IMR-90 (cell line): ENCODE measurements at regions not wholly inside any gene's neighbourhood (a gene's known extent, or its start where the extent isn't known, plus 50 kb on each side); places are given as distances from the start of the nearest gene placed in this dataset.

Experiments
- ATAC-seq: fragments of 200-7000 bp; cut with Tn5 transposase; 2 replicates; pipeline ENCODE4 v1.9.1; 2020; ENCODE audit warnings: low read depth, mild to moderate bottlenecking, moderate library complexity
- BruUV-seq: library from RNA; stranded (reverse); fragments of 400-500 nt; replicated peaks from 2 replicates; lab custom pipeline; 2021; lab: Mats Ljungman, UMichigan
- CTCF ChIA-PET: fragments of 300-600 bp; formaldehyde crosslinking; extraction: SDS; loops from one replicate; lab custom pipeline; 2021; ENCODE audit warnings: antibody characterized with exemption; lab: Yijun Ruan, JAX
- POLR2A ChIA-PET: fragments of 300-600 bp; sonication (Branson Sonifier 250); formaldehyde crosslinking; loops from one replicate; lab custom pipeline; 2022; ENCODE audit warnings: antibody characterized with exemption; ENCODE audit not compliant: unreplicated experiment; lab: Charles Lee
- DNase-seq: peaks from one replicate; pipeline ENCODE4 v3.0.0; 2013
- H2AFZ ChIP-seq: replicated peaks from 2 replicates; pipeline ENCODE3; 2013; ENCODE audit warnings: low read length, mild to moderate bottlenecking; ENCODE audit not compliant: poor library complexity
- H2AK5ac ChIP-seq: 2 replicates; pipeline ENCODE4 v1.6.1; 2013; ENCODE audit warnings: low read depth, low read length, inconsistent platforms
- H2AK9ac ChIP-seq: replicated peaks from 2 replicates; pipeline ENCODE3; 2013; ENCODE audit warnings: mild to moderate bottlenecking, low read depth, low read length, moderate library complexity; ENCODE audit not compliant: poor library complexity
- H2BK120ac ChIP-seq: 2 replicates; pipeline ENCODE4 v1.6.1; 2013; ENCODE audit warnings: low read depth, low read length, inconsistent platforms
- H2BK15ac ChIP-seq: 3 replicates; pipeline ENCODE4 v1.6.1; 2013; ENCODE audit warnings: low read depth, low read length, inconsistent platforms
- H2BK20ac ChIP-seq: 2 replicates; pipeline ENCODE4 v1.6.1; 2013; ENCODE audit warnings: low read depth, mild to moderate bottlenecking, inconsistent platforms, low read length, moderate library complexity
- H2BK5ac ChIP-seq: 2 replicates; pipeline ENCODE4 v1.6.1; 2013; ENCODE audit warnings: mild to moderate bottlenecking, low read depth, low read length, inconsistent platforms; ENCODE audit not compliant: poor library complexity, severe bottlenecking
- H3K14ac ChIP-seq: replicated peaks from 2 replicates; pipeline ENCODE4 v1.6.1; 2013; ENCODE audit warnings: low read depth, low read length, inconsistent platforms
- H3K18ac ChIP-seq: 2 replicates; pipeline ENCODE4 v1.6.1; 2013; ENCODE audit warnings: low read depth, low read length, control low read depth
- H3K23ac ChIP-seq: 2 replicates; pipeline ENCODE4 v1.6.1; 2013; ENCODE audit warnings: low read depth, low read length, inconsistent platforms
- H3K27ac ChIP-seq: 2 replicates; pipeline ENCODE4 v1.5.1; 2013; ENCODE audit warnings: mild to moderate bottlenecking, control low read depth, low read length; ENCODE audit not compliant: insufficient read depth
- H3K27me3 ChIP-seq: 2 replicates; pipeline ENCODE4 v1.6.1; 2013; ENCODE audit warnings: low read length; ENCODE audit not compliant: control insufficient read depth, insufficient read depth
- H3K36me3 ChIP-seq: 2 replicates; pipeline ENCODE4 v1.6.1; 2013; ENCODE audit warnings: low read length, mixed read lengths; ENCODE audit not compliant: control insufficient read depth, insufficient read depth
- H3K4ac ChIP-seq: 2 replicates; pipeline ENCODE4 v1.6.1; 2013; ENCODE audit warnings: low read depth, low read length, inconsistent platforms
- H3K4me1 ChIP-seq: 2 replicates; pipeline ENCODE4 v1.6.1; 2013; ENCODE audit warnings: low read length, mixed read lengths; ENCODE audit not compliant: control insufficient read depth, insufficient read depth
- H3K4me2 ChIP-seq: 2 replicates; pipeline ENCODE4 v1.6.1; 2013; ENCODE audit warnings: low read depth, mild to moderate bottlenecking, control low read depth, low read length, moderate library complexity
- H3K4me3 ChIP-seq: 2 replicates; pipeline ENCODE4 v1.5.1; 2013; ENCODE audit warnings: low read depth, mild to moderate bottlenecking, control low read depth, low read length, moderate library complexity; ENCODE audit not compliant: insufficient read depth
- H3K56ac ChIP-seq: 2 replicates; pipeline ENCODE4 v1.6.1; 2013; ENCODE audit warnings: low read length, inconsistent platforms; ENCODE audit not compliant: insufficient read depth; ENCODE audit errors: extremely low read depth
- H3K79me1 ChIP-seq, 2 experiments: 2 replicates each; pipeline ENCODE4 v1.6.1; 2013; ENCODE audit warnings: low read length in 2 of 2, inconsistent platforms in 1 of 2, low read depth in 1 of 2
- H3K9ac ChIP-seq: 2 replicates; pipeline ENCODE4 v1.6.1; 2013; ENCODE audit warnings: low read depth, low read length, control low read depth
- H3K9me1 ChIP-seq: 2 replicates; pipeline ENCODE4 v1.6.1; 2013; ENCODE audit warnings: low read length, inconsistent platforms; ENCODE audit not compliant: insufficient read depth
- H3K9me3 ChIP-seq: 2 replicates; pipeline ENCODE4 v1.6.1; 2013; ENCODE audit warnings: low read length; ENCODE audit not compliant: control insufficient read depth, insufficient read depth
- H4K20me1 ChIP-seq: 2 replicates; pipeline ENCODE4 v1.6.1; 2013; ENCODE audit warnings: low read length, inconsistent platforms; ENCODE audit not compliant: insufficient read depth
- H4K5ac ChIP-seq: 2 replicates; pipeline ENCODE4 v1.6.1; 2013; ENCODE audit warnings: mild to moderate bottlenecking, low read depth, low read length, control low read depth
- H4K8ac ChIP-seq, 2 experiments: 2 replicates each; pipeline ENCODE4 v1.6.1; 2013; ENCODE audit warnings: low read depth in 2 of 2, low read length in 2 of 2, control low read depth in 1 of 2, inconsistent platforms in 1 of 2
- H4K91ac ChIP-seq: 2 replicates; pipeline ENCODE4 v1.6.1; 2013; ENCODE audit warnings: low read depth, low read length, inconsistent platforms; ENCODE audit not compliant: insufficient read depth
- CEBPB ChIP-seq: IDR thresholded peaks from 2 replicates; pipeline ENCODE4 v1.6.1; 2012; ENCODE audit warnings: low read depth, low read length, improper control_type of control experiment
- CHD1 ChIP-seq: IDR thresholded peaks from 2 replicates; pipeline ENCODE4 v1.6.1; 2012; ENCODE audit warnings: low read depth, low read length, improper control_type of control experiment
- CTCF ChIP-seq: conservative IDR thresholded peaks from 2 replicates; pipeline ENCODE4 v1.5.1; 2012; ENCODE audit warnings: mild to moderate bottlenecking, low read depth, low read length, improper control_type of control experiment
- MAFK ChIP-seq: IDR thresholded peaks from 2 replicates; pipeline ENCODE4 v1.6.1; 2012; ENCODE audit warnings: low read depth, low read length, improper control_type of control experiment
- MAZ ChIP-seq: IDR thresholded peaks from 2 replicates; pipeline ENCODE4 v1.6.1; 2012; ENCODE audit warnings: low read depth, mild to moderate bottlenecking, low read length, improper control_type of control experiment, moderate library complexity, borderline replicate concordance
- NFE2L2 ChIP-seq: fragments of 150-350 bp; IDR thresholded peaks from 2 replicates; pipeline ENCODE4 v1.6.1; 2016; ENCODE audit warnings: low read depth, mild to moderate bottlenecking, low read length
- POLR2A ChIP-seq: IDR thresholded peaks from 2 replicates; pipeline ENCODE4 v1.6.1; 2012; ENCODE audit warnings: mild to moderate bottlenecking, low read depth, low read length
- RAD21 ChIP-seq: IDR thresholded peaks from 2 replicates; pipeline ENCODE4 v1.6.1; 2012; ENCODE audit warnings: low read length, improper control_type of control experiment
- RCOR1 ChIP-seq: IDR thresholded peaks from 2 replicates; pipeline ENCODE4 v1.6.1; 2012; ENCODE audit warnings: mild to moderate bottlenecking, low read length, improper control_type of control experiment; ENCODE audit not compliant: insufficient replicate concordance
- RFX5 ChIP-seq: IDR thresholded peaks from 2 replicates; pipeline ENCODE4 v1.8.0; 2012; ENCODE audit warnings: low read depth, mild to moderate bottlenecking, low read length, moderate library complexity
- SMC3 ChIP-seq: fragments of 150-350 bp; IDR thresholded peaks from 2 replicates; pipeline ENCODE4 v1.6.1; 2016; ENCODE audit warnings: low read depth, mild to moderate bottlenecking, antibody characterized with exemption, low read length, moderate library complexity
- WGBS, 2 experiments: methylation state at CpG; one replicate each; pipeline versions ENCODE4 v1.1.5 to v1.1.7; 2013; ENCODE audit warnings: missing lambda C conversion rate in 2 of 2; ENCODE audit not compliant: insufficient read length in 1 of 2; ENCODE audit errors: extremely low coverage in 2 of 2; 5-methylcytosine and 5-hydroxymethylcytosine counted together
- dilution Hi-C: fragments of 300-500 bp; cut with HindIII; formaldehyde crosslinking; loops from one replicate; pipeline ENCODE4 v1.14.3; 2018; ENCODE audit warnings: low sequenced_read_pairs; ENCODE audit not compliant: unreplicated experiment
- in situ Hi-C: fragments of 300-500 bp; cut with MboI; formaldehyde crosslinking; loops from 3 replicates; pipeline ENCODE4 v1.14.3; 2019; ENCODE audit warnings: low sequenced_read_pairs, inconsistent platforms, mixed read lengths
- intact Hi-C: fragments of 100-400 bp; cut with micrococcal nuclease; formaldehyde crosslinking; loops from 2 replicates; pipeline ENCODE4 v1.10.0; 2022

- Histone ChIP-seq H3K4me1 (0 out of 2 replicates have a peak, but pooled peaks cover 2% of the 10 kb centered on the region), H2BK5ac (no peak overlapping the region), H3K79me1 (no peaks in the 10 kb centered on the region), H4K91ac (no peak overlapping the region), H4K20me1 (no peaks in the 10 kb centered on the region), H2BK20ac (no peak overlapping the region), H3K27ac (no peak overlapping the region), H3K9ac (no peak overlapping the region), H2BK15ac (no peak overlapping the region), H2BK120ac (no peak overlapping the region), H3K18ac (no peak overlapping the region), H2AK5ac (no peak overlapping the region), H3K4ac (no peak overlapping the region), H3K56ac (no peak overlapping the region), H2AFZ (no peak overlapping the region), H3K23ac (no peak overlapping the region), H3K9me1 (no peaks in the 10 kb centered on the region), H3K9me3 (no peaks in the 10 kb centered on the region), H3K4me2 (no peak overlapping the region), H3K36me3 (no peaks in the 10 kb centered on the region), H4K5ac (no peak overlapping the region), H2AK9ac (no peak overlapping the region), H3K14ac (no peak overlapping the region), H3K27me3 (no peaks in the 10 kb centered on the region; the same call in 1 of the 2 replicates), H4K8ac (no peak overlapping the region), H3K4me3 (no peak overlapping the region)
- dilution Hi-C loops (no loop called here), intact Hi-C loops (no loop called here), in situ Hi-C loops (no loop called here)
- TF ChIP-seq MAFK (no peak), CHD1 (no peak), POLR2A (no peak), CEBPB (no peak), SMC3 (no peak), MAZ (no peak), RFX5 (no peak), RAD21 (no peak), RCOR1 (no peak), CTCF (no peak), NFE2L2 (no peak)
- BruUV-seq: no TSS peak
- POLR2A ChIA-PET: no interaction called here
- no peak for ATAC-seq
- CTCF ChIA-PET: no interaction called here
- WGBS, 2 experiments: no CpG with 5 or more reads among the region's 1 CpG
- no peak for DNase-seq
Measured at GRCh38 chr10:59508956-59509355, 146.6 kb upstream of the FAM13C start.
